ENCODE measurements at regions not wholly inside any gene's neighbourhood (a gene's known extent, or its start where the extent isn't known, plus 50 kb on each side); places are given as distances from the start of the nearest gene placed in this dataset.
"Not testable (repeated sequence)": the region's sequence is repeated elsewhere in the genome, so short reads cannot be mapped to it uniquely, and the experiment has no call there.

GRCh38 chr14:28629328-28630004 lies 137.1 kb upstream of the FOXG1 start:
- DNase-seq = no peak

- no peak for DNase-seq
These were observed 136.5 kb upstream of the FOXG1 start for GRCh38 chr14:28630100-28630499.

GRCh38 chr14:28635387-28635786 lies 131.2 kb upstream of the FOXG1 start:
- DNase-seq = peak; percentile 29

GRCh38 chr14:28635816-28636215 lies 130.8 kb upstream of the FOXG1 start:
- DNase-seq = not testable (repeated sequence)

- not testable (repeated sequence) for DNase-seq
These were observed 125.4 kb upstream of the FOXG1 start for GRCh38 chr14:28641189-28641588.

- no peak for DNase-seq
These were observed 115.4 kb upstream of the FOXG1 start for GRCh38 chr14:28651148-28651547.

GRCh38 chr14:28652782-28653181 lies 113.8 kb upstream of the FOXG1 start:
- no peak for DNase-seq

GRCh38 chr14:28653521-28653920 lies 113.1 kb upstream of the FOXG1 start:
- no peak for DNase-seq

- no peak for DNase-seq
These were observed 109.8 kb upstream of the FOXG1 start for GRCh38 chr14:28656704-28657255.

GRCh38 chr14:28661171-28661772 lies 105.3 kb upstream of the FOXG1 start:
- no peak for DNase-seq

GRCh38 chr14:28666961-28667360 lies 99.6 kb upstream of the FOXG1 start:
- no peak for DNase-seq

- DNase-seq = no peak
These were observed 95.2 kb upstream of the FOXG1 start for GRCh38 chr14:28671425-28671824.

- no peak for DNase-seq
These were observed 93.5 kb upstream of the FOXG1 start for GRCh38 chr14:28673056-28673455.

- no peak for DNase-seq
These were observed 90.1 kb upstream of the FOXG1 start for GRCh38 chr14:28676479-28676878.

- no peak for DNase-seq
These were observed 89.2 kb upstream of the FOXG1 start for GRCh38 chr14:28677381-28677780.

- no peak for DNase-seq
These were observed 87.7 kb upstream of the FOXG1 start for GRCh38 chr14:28678887-28679286.

GRCh38 chr14:28681681-28682080 lies 84.9 kb upstream of the FOXG1 start:
- no peak for DNase-seq

- DNase-seq = no peak
These were observed 76.4 kb upstream of the FOXG1 start for GRCh38 chr14:28690029-28690692.

- no peak for DNase-seq
These were observed 71.5 kb upstream of the FOXG1 start for GRCh38 chr14:28695109-28695508.

GRCh38 chr14:28701733-28702132 lies 64.9 kb upstream of the FOXG1 start:
- no peak for DNase-seq

GRCh38 chr14:28703482-28703881 lies 63.1 kb upstream of the FOXG1 start:
- DNase-seq = no peak

GRCh38 chr14:28704153-28704552 lies 62.4 kb upstream of the FOXG1 start:
- DNase-seq = no peak

- no peak for DNase-seq
These were observed 58.8 kb upstream of the FOXG1 start for GRCh38 chr14:28707814-28708213.

Measured in left kidney (tissue), 1 donor.